Natural killer cell (primary cell): ENCODE measurements at regions not wholly inside any gene's neighbourhood (a gene's known extent, or its start where the extent isn't known, plus 50 kb on each side); places are given as distances from the start of the nearest gene placed in this dataset.
A peak's percentile ranks its signal among the peaks of the same experiment; 100 is the strongest.

Experiments used
- ATAC-seq, 3 donors: fragments of 150-1000 bp in 2 of 3; fragments of 200-7000 bp in 1 of 3; cut with Tn5 transposase; 1 replicate in 1 of 3; 2 replicates in 2 of 3; pipeline ENCODE4 v1.10.0; 2021; ENCODE audit warnings: mild to moderate bottlenecking in 2 of 3, moderate library complexity in 2 of 3
- DNase-seq, 2 donors: peaks; one replicate each; pipeline versions ENCODE4 v3.0.0 to v3.0.0-alpha.2; 2013 to 2021; ENCODE audit warnings: mixed read lengths in 1 of 2
- H3K27ac ChIP-seq: one replicate; pipeline ENCODE4 v1.5.1; 2013; ENCODE audit warnings: mild to moderate bottlenecking, low read length
- H3K27me3 ChIP-seq: one replicate; pipeline ENCODE4 v1.6.1; 2013; ENCODE audit warnings: low read length; ENCODE audit not compliant: control insufficient read depth, insufficient read depth
- H3K36me3 ChIP-seq: one replicate; pipeline ENCODE4 v1.6.1; 2013; ENCODE audit warnings: low read length; ENCODE audit not compliant: control insufficient read depth, insufficient read depth
- H3K4me1 ChIP-seq: one replicate; pipeline ENCODE4 v1.6.1; 2013; ENCODE audit warnings: low read length; ENCODE audit not compliant: control insufficient read depth, insufficient read depth
- H3K4me3 ChIP-seq: one replicate; pipeline ENCODE4 v1.5.1; 2013; ENCODE audit warnings: low read length
- H3K9me3 ChIP-seq: one replicate; pipeline ENCODE4 v1.6.1; 2013; ENCODE audit warnings: low read length; ENCODE audit not compliant: control insufficient read depth, insufficient read depth
- H3K27ac Mint-ChIP-seq, 2 donors: one replicate each; pipeline ENCODE4 v1.8.0; 2022; ENCODE audit warnings: mild to moderate bottlenecking in 2 of 2, mixed read lengths in 2 of 2, moderate library complexity in 1 of 2
- H3K27me3 Mint-ChIP-seq, 2 donors: one replicate each; pipeline ENCODE4 v1.8.0; 2022; ENCODE audit warnings: low read depth in 2 of 2, mixed read lengths in 2 of 2
- H3K36me3 Mint-ChIP-seq: one replicate; pipeline ENCODE4 v1.8.0; 2022; ENCODE audit warnings: mixed read lengths
- H3K4me1 Mint-ChIP-seq, 2 donors: one replicate each; pipeline ENCODE4 v1.8.0; 2022; ENCODE audit warnings: mixed read lengths in 2 of 2
- H3K4me3 Mint-ChIP-seq: one replicate; pipeline ENCODE4 v1.8.0; 2022; ENCODE audit warnings: mild to moderate bottlenecking, moderate library complexity, mixed read lengths
- H3K9me3 Mint-ChIP-seq, 2 donors: one replicate each; pipeline ENCODE4 v1.8.0; 2022; ENCODE audit warnings: mixed read lengths in 2 of 2
- CTCF ChIP-seq: fragments of 200-600 bp; IDR thresholded peaks from one replicate; pipeline ENCODE4 v1.8.0; 2022; ENCODE audit warnings: antibody characterized with exemption
- WGBS: methylation state at CpG from one replicate; pipeline ENCODE4 v1.1.7; 2013; ENCODE audit warnings: missing lambda C conversion rate; ENCODE audit not compliant: insufficient coverage; 5-methylcytosine and 5-hydroxymethylcytosine counted together
- intact Hi-C: fragments of 100-400 bp; cut with micrococcal nuclease; formaldehyde crosslinking; loops from one replicate; pipeline ENCODE4 v1.14.2; 2022

- no peak overlapping the region for H3K4me3 ChIP-seq
- no peaks in the 10 kb centered on the region for H3K27me3 ChIP-seq
- no peaks in the 10 kb centered on the region for H3K9me3 ChIP-seq
- ATAC-seq (peak; percentile 74 to 89 (median 86)), DNase-seq (no peak)
- H3K27ac ChIP-seq = peak overlapping the region; percentile 2
- no peaks in the 10 kb centered on the region for H3K4me1 ChIP-seq
- peaks cover 21 to 34% of the 10 kb centered on the region in 2 donors for H3K4me1 Mint-ChIP-seq
- H3K27me3 Mint-ChIP-seq = no peaks in the 10 kb centered on the region
- no peak for TF ChIP-seq CTCF
- H3K4me3 Mint-ChIP-seq = peak overlapping the region; percentile 33
- H3K36me3 Mint-ChIP-seq = no peaks in the 10 kb centered on the region
- 100% methylated on average over 2 of the region's 2 CpGs for WGBS
- H3K36me3 ChIP-seq = no peaks in the 10 kb centered on the region
- intact Hi-C loops = loop anchor here (5.0 kb wide), 1 partner anchor 296 kb away; no protein-coding TSS in a partner anchor
- peaks cover 0 to 4% of the 10 kb centered on the region in 2 donors for H3K9me3 Mint-ChIP-seq
- H3K27ac Mint-ChIP-seq = peak overlapping the region; percentile 78 to 86
Measured at GRCh38 chrX:13387666-13388494, 68.0 kb upstream of the ATXN3L start.

GRCh38 chrX:13386636-13387035 is 66.8 kb upstream of the ATXN3L start:
- H3K4me1 ChIP-seq = no peaks in the 10 kb centered on the region
- Mint-ChIP-seq H3K4me3 (no peak overlapping the region), H3K36me3 (no peaks in the 10 kb centered on the region), H3K4me1 (peaks cover 21 to 34% of the 10 kb centered on the region in 2 donors), H3K9me3 (peaks cover 0 to 4% of the 10 kb centered on the region in 2 donors), H3K27ac (peak overlapping the region; percentile 78 to 86), H3K27me3 (no peaks in the 10 kb centered on the region)
- H3K36me3 ChIP-seq = no peaks in the 10 kb centered on the region
- no peak overlapping the region for H3K4me3 ChIP-seq
- no peak for TF ChIP-seq CTCF
- H3K27ac ChIP-seq = no peak overlapping the region
- DNase-seq (no peak), ATAC-seq (no peak)
- intact Hi-C loops = loop anchor here (5.0 kb wide), 1 partner anchor 294 kb away; no protein-coding TSS in a partner anchor
- no peaks in the 10 kb centered on the region for H3K9me3 ChIP-seq
- no peaks in the 10 kb centered on the region for H3K27me3 ChIP-seq

- no peaks in the 10 kb centered on the region for H3K27me3 ChIP-seq
- intact Hi-C loops = loop anchor here (5.0 kb wide), 1 partner anchor 294 kb away; no protein-coding TSS in a partner anchor
- ATAC-seq (no peak), DNase-seq (no peak)
- TF ChIP-seq CTCF = no peak
- WGBS = 80% methylated on average over 1 of the region's 3 CpGs
- H3K36me3 Mint-ChIP-seq = no peaks in the 10 kb centered on the region
- no peaks in the 10 kb centered on the region for H3K4me1 ChIP-seq
- H3K27ac Mint-ChIP-seq = no peak overlapping the region
- peaks cover 0 to 4% of the 10 kb centered on the region in 2 donors for H3K9me3 Mint-ChIP-seq
- H3K4me3 Mint-ChIP-seq = no peak overlapping the region
- H3K27ac ChIP-seq = no peak overlapping the region
- no peaks in the 10 kb centered on the region for H3K9me3 ChIP-seq
- peaks cover 0 to 3% of the 10 kb centered on the region in 2 donors for H3K27me3 Mint-ChIP-seq
- no peak overlapping the region for H3K4me3 ChIP-seq
- no peaks in the 10 kb centered on the region for H3K36me3 ChIP-seq
- peaks cover 21 to 34% of the 10 kb centered on the region in 2 donors for H3K4me1 Mint-ChIP-seq
Measured at GRCh38 chrX:13386092-13386491, 66.2 kb upstream of the ATXN3L start.
